Type B pancreatic cell (in vitro differentiated cells): ENCODE measurements at regions not wholly inside any gene's neighbourhood (a gene's known extent, or its start where the extent isn't known, plus 50 kb on each side); places are given as distances from the start of the nearest gene placed in this dataset.
"Not testable (repeated sequence)": the region's sequence is repeated elsewhere in the genome, so short reads cannot be mapped to it uniquely, and the experiment has no call there.

Experiments used
- DNase-seq: peaks from one replicate; pipeline ENCODE4 v3.0.0; 2021; ENCODE audit warnings: mixed read lengths; ENCODE audit not compliant: unreplicated experiment; ENCODE audit errors: extremely low spot score
- H3K27ac Mint-ChIP-seq: 2 replicates; pipeline ENCODE4 v1.8.0; 2021; ENCODE audit warnings: mild to moderate bottlenecking, mixed read lengths
- H3K27me3 Mint-ChIP-seq: 2 replicates; pipeline ENCODE4 v1.8.0; 2021; ENCODE audit warnings: mixed read lengths
- H3K36me3 Mint-ChIP-seq: 2 replicates; pipeline ENCODE4 v1.8.0; 2021; ENCODE audit warnings: mixed read lengths
- H3K4me1 Mint-ChIP-seq: one replicate; pipeline ENCODE4 v1.8.0; 2021; ENCODE audit warnings: mixed read lengths; ENCODE audit not compliant: unreplicated experiment
- H3K4me3 Mint-ChIP-seq: 2 replicates; pipeline ENCODE4 v1.8.0; 2021; ENCODE audit warnings: mild to moderate bottlenecking, mixed read lengths
- H3K9me3 Mint-ChIP-seq: 2 replicates; pipeline ENCODE4 v1.8.0; 2021; ENCODE audit warnings: mixed read lengths
- CTCF ChIP-seq: fragments of 200-600 bp; sonication (generic); conservative IDR thresholded peaks from 2 replicates; pipeline ENCODE4 v1.5.0; 2021; ENCODE audit warnings: antibody characterized with exemption, mild to moderate bottlenecking

GRCh38 chr4:131650951-131651350 is 1498.1 kb upstream of the PCDH10 start:
- no peaks in the 10 kb centered on the region for H3K36me3 Mint-ChIP-seq

GRCh38 chr4:131683314-131683713 is 1465.8 kb upstream of the PCDH10 start:
- not testable (repeated sequence) for H3K4me1 Mint-ChIP-seq, H3K9me3 Mint-ChIP-seq, H3K27ac Mint-ChIP-seq, DNase-seq, H3K4me3 Mint-ChIP-seq, H3K27me3 Mint-ChIP-seq, H3K36me3 Mint-ChIP-seq

More at GRCh38 chr4:131650951-131651350, 1498.1 kb upstream of the PCDH10 start:
- TF ChIP-seq CTCF, result no peak
- Mint-ChIP-seq H3K9me3 (no peaks in the 10 kb centered on the region), H3K27me3 (no peaks in the 10 kb centered on the region), H3K4me3 (no peak overlapping the region), H3K4me1 (no peaks in the 10 kb centered on the region), H3K27ac (no peak overlapping the region)
- DNase-seq, result no peak

- H3K27me3 Mint-ChIP-seq, result no peaks in the 10 kb centered on the region
- H3K9me3 Mint-ChIP-seq, result peaks cover 4% of the 10 kb centered on the region
- no peak overlapping the region for H3K27ac Mint-ChIP-seq
- H3K36me3 Mint-ChIP-seq, result no peaks in the 10 kb centered on the region
- H3K4me3 Mint-ChIP-seq, result no peak overlapping the region
- DNase-seq, result no peak
- no peaks in the 10 kb centered on the region for H3K4me1 Mint-ChIP-seq
- TF ChIP-seq CTCF, result no peak
Observed at GRCh38 chr4:131721883-131722282, 1427.2 kb upstream of the PCDH10 start.

GRCh38 chr4:131723069-131723468 is 1426.0 kb upstream of the PCDH10 start:
- DNase-seq, H3K27ac Mint-ChIP-seq: not testable (repeated sequence)

GRCh38 chr4:131724847-131725246 is 1424.2 kb upstream of the PCDH10 start:
- H3K4me1 Mint-ChIP-seq, H3K4me3 Mint-ChIP-seq, DNase-seq, H3K9me3 Mint-ChIP-seq, H3K36me3 Mint-ChIP-seq, H3K27ac Mint-ChIP-seq, H3K27me3 Mint-ChIP-seq: not testable (repeated sequence)

More at GRCh38 chr4:131723069-131723468, 1426.0 kb upstream of the PCDH10 start:
- H3K27me3 Mint-ChIP-seq, H3K4me1 Mint-ChIP-seq, H3K4me3 Mint-ChIP-seq, H3K36me3 Mint-ChIP-seq, H3K9me3 Mint-ChIP-seq: not testable (repeated sequence)

GRCh38 chr4:131725521-131725920 is 1423.6 kb upstream of the PCDH10 start:
- not testable (repeated sequence) for H3K27ac Mint-ChIP-seq

GRCh38 chr4:131726940-131727339 is 1422.2 kb upstream of the PCDH10 start:
- H3K27ac Mint-ChIP-seq, H3K4me3 Mint-ChIP-seq, H3K27me3 Mint-ChIP-seq, H3K36me3 Mint-ChIP-seq, H3K9me3 Mint-ChIP-seq, H3K4me1 Mint-ChIP-seq, DNase-seq: not testable (repeated sequence)

More at GRCh38 chr4:131725521-131725920, 1423.6 kb upstream of the PCDH10 start:
- H3K36me3 Mint-ChIP-seq, H3K4me3 Mint-ChIP-seq, DNase-seq, H3K9me3 Mint-ChIP-seq, H3K27me3 Mint-ChIP-seq, H3K4me1 Mint-ChIP-seq: not testable (repeated sequence)

GRCh38 chr4:131727418-131727817 is 1421.7 kb upstream of the PCDH10 start:
- not testable (repeated sequence) for H3K27me3 Mint-ChIP-seq, DNase-seq, H3K4me1 Mint-ChIP-seq, H3K9me3 Mint-ChIP-seq, H3K27ac Mint-ChIP-seq, H3K4me3 Mint-ChIP-seq, H3K36me3 Mint-ChIP-seq

- not testable (repeated sequence) for H3K4me1 Mint-ChIP-seq, H3K9me3 Mint-ChIP-seq, H3K36me3 Mint-ChIP-seq, DNase-seq, H3K27me3 Mint-ChIP-seq, H3K4me3 Mint-ChIP-seq, H3K27ac Mint-ChIP-seq
Observed at GRCh38 chr4:131729205-131729604, 1419.9 kb upstream of the PCDH10 start.

GRCh38 chr4:131729716-131730398 is 1419.2 kb upstream of the PCDH10 start:
- not testable (repeated sequence) for H3K36me3 Mint-ChIP-seq, H3K4me1 Mint-ChIP-seq, DNase-seq, H3K27ac Mint-ChIP-seq, H3K27me3 Mint-ChIP-seq, H3K9me3 Mint-ChIP-seq, H3K4me3 Mint-ChIP-seq

GRCh38 chr4:131730574-131730973 is 1418.5 kb upstream of the PCDH10 start:
- not testable (repeated sequence) for DNase-seq, H3K27ac Mint-ChIP-seq, H3K36me3 Mint-ChIP-seq, H3K4me1 Mint-ChIP-seq, H3K9me3 Mint-ChIP-seq, H3K27me3 Mint-ChIP-seq, H3K4me3 Mint-ChIP-seq

GRCh38 chr4:131732034-131732630 is 1417.0 kb upstream of the PCDH10 start:
- not testable (repeated sequence) for DNase-seq, H3K27ac Mint-ChIP-seq, H3K4me3 Mint-ChIP-seq, H3K36me3 Mint-ChIP-seq, H3K27me3 Mint-ChIP-seq, H3K9me3 Mint-ChIP-seq, H3K4me1 Mint-ChIP-seq
